H1 (cell line): ENCODE measurements at regions not wholly inside any gene's neighbourhood (a gene's known extent, or its start where the extent isn't known, plus 50 kb on each side); places are given as distances from the start of the nearest gene placed in this dataset.

Experiments used
- EGR1 ChIP-seq: IDR thresholded peaks from 2 replicates; pipeline ENCODE4 v1.6.1; 2011; ENCODE audit warnings: low read depth, low read length, borderline replicate concordance
- EZH2 ChIP-seq: fragments of 200-600 bp; sonication (generic); IDR thresholded peaks from 2 replicates; pipeline ENCODE4 v1.7.1; 2012; ENCODE audit warnings: low read depth, mild to moderate bottlenecking, moderate library complexity, low read length, inconsistent platforms; ENCODE audit not compliant: severe bottlenecking
- JUND ChIP-seq: IDR thresholded peaks from 2 replicates; pipeline ENCODE4 v1.6.1; 2011; ENCODE audit warnings: mild to moderate bottlenecking, improper control_type of control experiment, low read length
- POLR2AphosphoS5 ChIP-seq: IDR thresholded peaks from 2 replicates; pipeline ENCODE4 v1.6.1; 2011; ENCODE audit warnings: low read depth, low read length
- TF ChIP-seq, protein P1 (sequence below), 3 experiments: IDR thresholded peaks; 1 replicate in 2 of 3; 2 replicates in 1 of 3; pipeline versions ENCODE4 v1.5.1 to v1.6.1; 2011; ENCODE audit warnings: low read length in 3 of 3, mild to moderate bottlenecking in 3 of 3, inconsistent platforms in 2 of 3, low read depth in 1 of 3, moderate library complexity in 1 of 3; ENCODE audit not compliant: insufficient read depth in 1 of 3; ENCODE audit errors: control extremely low read depth in 1 of 3

GRCh38 chrX:111006116-111006515, 89.9 kb upstream of the PAK3 start:
- TF ChIP-seq JUND: no peak
- no peak for TF ChIP-seq EGR1
- no peak for TF ChIP-seq EZH2
- TF ChIP-seq POLR2AphosphoS5: no peak
- TF ChIP-seq, protein P1, sequence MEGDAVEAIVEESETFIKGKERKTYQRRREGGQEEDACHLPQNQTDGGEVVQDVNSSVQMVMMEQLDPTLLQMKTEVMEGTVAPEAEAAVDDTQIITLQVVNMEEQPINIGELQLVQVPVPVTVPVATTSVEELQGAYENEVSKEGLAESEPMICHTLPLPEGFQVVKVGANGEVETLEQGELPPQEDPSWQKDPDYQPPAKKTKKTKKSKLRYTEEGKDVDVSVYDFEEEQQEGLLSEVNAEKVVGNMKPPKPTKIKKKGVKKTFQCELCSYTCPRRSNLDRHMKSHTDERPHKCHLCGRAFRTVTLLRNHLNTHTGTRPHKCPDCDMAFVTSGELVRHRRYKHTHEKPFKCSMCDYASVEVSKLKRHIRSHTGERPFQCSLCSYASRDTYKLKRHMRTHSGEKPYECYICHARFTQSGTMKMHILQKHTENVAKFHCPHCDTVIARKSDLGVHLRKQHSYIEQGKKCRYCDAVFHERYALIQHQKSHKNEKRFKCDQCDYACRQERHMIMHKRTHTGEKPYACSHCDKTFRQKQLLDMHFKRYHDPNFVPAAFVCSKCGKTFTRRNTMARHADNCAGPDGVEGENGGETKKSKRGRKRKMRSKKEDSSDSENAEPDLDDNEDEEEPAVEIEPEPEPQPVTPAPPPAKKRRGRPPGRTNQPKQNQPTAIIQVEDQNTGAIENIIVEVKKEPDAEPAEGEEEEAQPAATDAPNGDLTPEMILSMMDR (IDR thresholded peaks at IDR 0.05; ENCODE audit: control extremely low read depth in 1 of 3, insufficient read depth in 1 of 3, low read depth in 1 of 3, low read length in 3 of 3): no peak
